ENCODE measurements at regions not wholly inside any gene's neighbourhood (a gene's known extent, or its start where the extent isn't known, plus 50 kb on each side); places are given as distances from the start of the nearest gene placed in this dataset.
"Not testable (repeated sequence)": the region's sequence is repeated elsewhere in the genome, so short reads cannot be mapped to it uniquely, and the experiment has no call there.

GRCh38 chr1:55311979-55312378 lies 96.8 kb upstream of the USP24 start:
- DNase-seq = no peak
- in situ Hi-C loops (cut with HindIII; ENCODE audit: low pct_ligation_motif_present, low pct_unique_long_range_greater_than_20kb, low sequenced_read_pairs) = no loop called here

GRCh38 chr1:55311057-55311641 lies 96.0 kb upstream of the USP24 start:
- in situ Hi-C loops (cut with HindIII; ENCODE audit: low pct_ligation_motif_present, low pct_unique_long_range_greater_than_20kb, low sequenced_read_pairs) = no loop called here
- no peak for DNase-seq

GRCh38 chr1:55310505-55310971 lies 95.4 kb upstream of the USP24 start:
- DNase-seq = peak; percentile 68
- in situ Hi-C loops (cut with HindIII; ENCODE audit: low pct_ligation_motif_present, low pct_unique_long_range_greater_than_20kb, low sequenced_read_pairs) = no loop called here

- DNase-seq = no peak
- in situ Hi-C loops (cut with HindIII; ENCODE audit: low pct_ligation_motif_present, low pct_unique_long_range_greater_than_20kb, low sequenced_read_pairs) = no loop called here
Observed at GRCh38 chr1:55309786-55310504, 94.8 kb upstream of the USP24 start.

GRCh38 chr1:55309053-55309452 lies 93.9 kb upstream of the USP24 start:
- DNase-seq = no peak
- in situ Hi-C loops (cut with HindIII; ENCODE audit: low pct_ligation_motif_present, low pct_unique_long_range_greater_than_20kb, low sequenced_read_pairs) = no loop called here

- in situ Hi-C loops (cut with HindIII; ENCODE audit: low pct_ligation_motif_present, low pct_unique_long_range_greater_than_20kb, low sequenced_read_pairs) = no loop called here
- DNase-seq = no peak
Observed at GRCh38 chr1:55305735-55306134, 90.6 kb upstream of the USP24 start.

GRCh38 chr1:55304229-55304740 lies 89.1 kb upstream of the USP24 start:
- in situ Hi-C loops (cut with HindIII; ENCODE audit: low pct_ligation_motif_present, low pct_unique_long_range_greater_than_20kb, low sequenced_read_pairs) = no loop called here
- no peak for DNase-seq

- DNase-seq = no peak
- in situ Hi-C loops (cut with HindIII; ENCODE audit: low pct_ligation_motif_present, low pct_unique_long_range_greater_than_20kb, low sequenced_read_pairs) = no loop called here
Observed at GRCh38 chr1:55302972-55303371, 87.8 kb upstream of the USP24 start.

GRCh38 chr1:55301912-55302311 lies 86.7 kb upstream of the USP24 start:
- in situ Hi-C loops (cut with HindIII; ENCODE audit: low pct_ligation_motif_present, low pct_unique_long_range_greater_than_20kb, low sequenced_read_pairs) = no loop called here
- no peak for DNase-seq

GRCh38 chr1:55300975-55301374 lies 85.8 kb upstream of the USP24 start:
- no peak for DNase-seq
- in situ Hi-C loops (cut with HindIII; ENCODE audit: low pct_ligation_motif_present, low pct_unique_long_range_greater_than_20kb, low sequenced_read_pairs) = no loop called here

GRCh38 chr1:55298167-55298894 lies 83.2 kb upstream of the USP24 start:
- DNase-seq = no peak
- in situ Hi-C loops (cut with HindIII; ENCODE audit: low pct_ligation_motif_present, low pct_unique_long_range_greater_than_20kb, low sequenced_read_pairs) = no loop called here

- DNase-seq; in situ Hi-C loops (cut with HindIII; ENCODE audit: low pct_ligation_motif_present, low pct_unique_long_range_greater_than_20kb, low sequenced_read_pairs): not testable (repeated sequence)
Observed at GRCh38 chr1:55296247-55296646, 81.1 kb upstream of the USP24 start.

GRCh38 chr1:55289614-55290013 lies 74.5 kb upstream of the USP24 start:
- DNase-seq = no peak
- in situ Hi-C loops (cut with HindIII; ENCODE audit: low pct_ligation_motif_present, low pct_unique_long_range_greater_than_20kb, low sequenced_read_pairs) = no loop called here

GRCh38 chr1:55289042-55289441 lies 73.9 kb upstream of the USP24 start:
- in situ Hi-C loops (cut with HindIII; ENCODE audit: low pct_ligation_motif_present, low pct_unique_long_range_greater_than_20kb, low sequenced_read_pairs) = no loop called here
- DNase-seq = no peak

- DNase-seq = no peak
- in situ Hi-C loops (cut with HindIII; ENCODE audit: low pct_ligation_motif_present, low pct_unique_long_range_greater_than_20kb, low sequenced_read_pairs) = no loop called here
Observed at GRCh38 chr1:55288245-55288644, 73.1 kb upstream of the USP24 start.

- in situ Hi-C loops (cut with HindIII; ENCODE audit: low pct_ligation_motif_present, low pct_unique_long_range_greater_than_20kb, low sequenced_read_pairs) = no loop called here
- DNase-seq = no peak
Observed at GRCh38 chr1:55287723-55288122, 72.6 kb upstream of the USP24 start.

GRCh38 chr1:55286856-55287602 lies 71.9 kb upstream of the USP24 start:
- DNase-seq = no peak
- in situ Hi-C loops (cut with HindIII; ENCODE audit: low pct_ligation_motif_present, low pct_unique_long_range_greater_than_20kb, low sequenced_read_pairs) = no loop called here

GRCh38 chr1:55285834-55286233 lies 70.7 kb upstream of the USP24 start:
- DNase-seq = no peak
- in situ Hi-C loops (cut with HindIII; ENCODE audit: low pct_ligation_motif_present, low pct_unique_long_range_greater_than_20kb, low sequenced_read_pairs) = no loop called here

- DNase-seq = peak; percentile 46
- in situ Hi-C loops (cut with HindIII; ENCODE audit: low pct_ligation_motif_present, low pct_unique_long_range_greater_than_20kb, low sequenced_read_pairs) = no loop called here
Observed at GRCh38 chr1:55284856-55285255, 69.7 kb upstream of the USP24 start.

Measured in ACHN (cell line).